ENCODE measurements at regions not wholly inside any gene's neighbourhood (a gene's known extent, or its start where the extent isn't known, plus 50 kb on each side); places are given as distances from the start of the nearest gene placed in this dataset.

DNA sequence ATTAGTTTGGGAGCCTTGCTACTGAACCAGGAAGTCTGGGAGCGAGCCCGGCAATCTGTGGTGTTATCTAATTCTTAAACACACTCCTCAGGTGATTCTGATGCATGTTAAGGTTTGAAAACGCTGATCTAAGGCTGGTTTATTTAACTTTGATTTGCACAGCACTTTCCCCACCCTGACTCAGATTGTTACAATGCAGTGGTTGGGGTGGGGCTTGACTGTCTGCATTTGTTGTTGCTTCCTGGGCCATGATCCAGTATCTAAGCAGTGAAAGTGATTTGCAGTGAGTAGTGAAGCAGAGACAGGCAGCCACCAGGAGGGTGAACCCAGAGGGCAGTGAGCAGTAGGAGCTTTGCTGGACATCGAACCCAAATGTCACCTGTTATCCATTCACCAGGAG lies 81.6 kb upstream of the ARGLU1 start:
- no peak for TF ChIP-seq POLR2A (IDR thresholded peaks at IDR 0.05)
- TF ChIP-seq, protein P1, sequence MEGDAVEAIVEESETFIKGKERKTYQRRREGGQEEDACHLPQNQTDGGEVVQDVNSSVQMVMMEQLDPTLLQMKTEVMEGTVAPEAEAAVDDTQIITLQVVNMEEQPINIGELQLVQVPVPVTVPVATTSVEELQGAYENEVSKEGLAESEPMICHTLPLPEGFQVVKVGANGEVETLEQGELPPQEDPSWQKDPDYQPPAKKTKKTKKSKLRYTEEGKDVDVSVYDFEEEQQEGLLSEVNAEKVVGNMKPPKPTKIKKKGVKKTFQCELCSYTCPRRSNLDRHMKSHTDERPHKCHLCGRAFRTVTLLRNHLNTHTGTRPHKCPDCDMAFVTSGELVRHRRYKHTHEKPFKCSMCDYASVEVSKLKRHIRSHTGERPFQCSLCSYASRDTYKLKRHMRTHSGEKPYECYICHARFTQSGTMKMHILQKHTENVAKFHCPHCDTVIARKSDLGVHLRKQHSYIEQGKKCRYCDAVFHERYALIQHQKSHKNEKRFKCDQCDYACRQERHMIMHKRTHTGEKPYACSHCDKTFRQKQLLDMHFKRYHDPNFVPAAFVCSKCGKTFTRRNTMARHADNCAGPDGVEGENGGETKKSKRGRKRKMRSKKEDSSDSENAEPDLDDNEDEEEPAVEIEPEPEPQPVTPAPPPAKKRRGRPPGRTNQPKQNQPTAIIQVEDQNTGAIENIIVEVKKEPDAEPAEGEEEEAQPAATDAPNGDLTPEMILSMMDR (IDR thresholded peaks at IDR 0.05), result no peak

Data from thyroid gland (tissue), 4 donors.